HG03175 (cell line): ENCODE measurements at regions not wholly inside any gene's neighbourhood (a gene's known extent, or its start where the extent isn't known, plus 50 kb on each side); places are given as distances from the start of the nearest gene placed in this dataset.

Source experiments
- ATAC-seq: cut with Tn5 transposase; IDR thresholded peaks from one replicate; pipeline ENCODE4 v1.9.1; 2021; ENCODE audit warnings: mild to moderate bottlenecking, moderate library complexity; ENCODE audit not compliant: unreplicated experiment

DNA sequence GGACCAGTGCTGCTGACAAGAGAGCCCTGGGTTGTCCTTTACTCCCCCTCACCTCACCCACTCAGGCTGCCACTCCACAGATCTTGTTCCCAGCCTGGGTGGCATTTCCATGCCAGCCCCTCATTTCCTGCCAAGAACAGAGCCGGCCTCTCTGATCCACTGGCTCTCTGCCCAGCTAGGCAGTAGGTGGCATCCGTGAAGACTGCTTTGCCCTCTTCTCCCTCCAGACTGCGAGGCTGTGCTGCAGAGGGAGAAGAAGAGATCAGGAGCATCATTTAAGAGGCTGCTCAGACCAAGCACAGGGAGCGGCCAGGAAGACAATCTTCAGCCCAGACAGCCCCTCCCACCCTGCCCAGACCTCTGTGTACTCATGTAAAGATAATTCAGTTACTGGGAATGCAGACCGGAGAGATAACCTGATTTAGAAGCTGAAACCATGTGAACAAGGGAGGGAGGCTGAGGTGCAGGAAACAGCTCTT lies 126.9 kb upstream of the NCAM1 start:
- no peak for ATAC-seq

DNA sequence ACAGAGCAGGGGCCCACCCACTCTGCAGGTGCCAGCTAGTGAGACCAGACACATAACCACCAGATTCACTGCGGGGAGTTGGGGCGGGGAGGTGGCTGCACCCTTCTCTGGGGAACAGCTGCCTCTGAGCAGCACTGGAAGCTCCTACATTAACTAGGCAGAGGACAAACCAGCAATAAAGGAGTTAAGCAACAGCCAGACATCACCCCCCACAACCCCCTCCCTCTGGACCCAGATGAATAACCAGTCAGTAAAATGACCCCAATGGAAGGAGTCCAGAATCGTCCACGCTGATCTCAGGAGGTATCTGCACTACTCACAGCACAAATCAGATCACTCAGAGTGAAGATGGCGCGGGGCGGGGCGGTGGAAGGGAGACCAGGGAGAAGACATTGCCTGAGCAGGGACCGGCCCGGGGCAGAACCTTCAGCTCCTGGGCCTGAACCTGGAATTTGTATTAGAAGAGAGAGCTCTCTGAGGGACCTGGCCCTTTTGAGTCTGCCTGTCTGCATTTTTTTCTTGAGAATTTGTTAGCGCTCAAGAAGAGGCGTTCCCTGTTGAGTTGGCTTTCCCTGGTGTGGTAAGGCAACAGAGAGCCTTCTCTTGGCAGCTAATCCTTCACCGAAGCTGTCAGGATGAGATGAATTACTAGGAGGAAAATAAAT lies 125.5 kb upstream of the NCAM1 start:
- ATAC-seq: no peak

DNA sequence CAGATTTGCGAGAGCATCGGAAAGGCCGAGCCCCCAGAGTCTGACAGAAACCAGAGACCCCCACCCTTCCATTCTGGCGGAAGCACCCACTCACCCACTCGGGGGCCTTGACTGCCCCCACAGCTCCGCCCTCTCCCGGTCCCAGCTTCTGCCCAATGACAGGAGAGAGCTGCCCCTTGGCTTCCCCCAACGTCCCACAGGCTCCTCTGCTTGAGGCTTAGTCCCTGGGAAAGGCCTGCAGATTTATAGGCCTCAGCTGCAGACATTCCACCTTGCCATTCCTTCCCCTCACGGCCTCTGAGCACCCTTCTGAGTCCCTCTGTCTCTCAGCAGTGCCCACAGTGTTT lies 125.0 kb upstream of the NCAM1 start:
- ATAC-seq: no peak

- ATAC-seq: no peak
These were observed 123.9 kb upstream of the NCAM1 start for GRCh38 chr11:112837162-112837826.

DNA sequence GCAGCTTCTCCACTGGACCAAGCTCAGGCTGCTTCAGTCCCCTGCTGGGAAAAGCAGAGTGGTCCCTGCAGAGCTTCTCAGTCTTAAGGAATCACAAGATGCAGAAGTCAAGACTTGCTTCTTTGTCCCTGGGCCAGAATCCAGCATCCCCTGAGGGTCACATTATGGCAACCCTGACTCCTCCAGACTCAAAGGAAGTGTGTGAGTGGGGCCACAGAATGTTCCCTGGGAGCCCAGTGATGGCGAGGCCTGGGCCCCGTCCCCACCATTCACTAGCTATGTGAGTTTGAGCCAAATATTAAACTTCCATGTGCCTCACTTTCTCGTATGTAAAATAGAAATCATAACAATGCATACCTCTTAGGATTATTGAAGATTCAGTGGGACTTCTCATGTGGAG lies 122.2 kb upstream of the NCAM1 start:
- ATAC-seq: no peak

GRCh38 chr11:112841729-112842128 lies 119.5 kb upstream of the NCAM1 start:
- ATAC-seq: no peak

DNA sequence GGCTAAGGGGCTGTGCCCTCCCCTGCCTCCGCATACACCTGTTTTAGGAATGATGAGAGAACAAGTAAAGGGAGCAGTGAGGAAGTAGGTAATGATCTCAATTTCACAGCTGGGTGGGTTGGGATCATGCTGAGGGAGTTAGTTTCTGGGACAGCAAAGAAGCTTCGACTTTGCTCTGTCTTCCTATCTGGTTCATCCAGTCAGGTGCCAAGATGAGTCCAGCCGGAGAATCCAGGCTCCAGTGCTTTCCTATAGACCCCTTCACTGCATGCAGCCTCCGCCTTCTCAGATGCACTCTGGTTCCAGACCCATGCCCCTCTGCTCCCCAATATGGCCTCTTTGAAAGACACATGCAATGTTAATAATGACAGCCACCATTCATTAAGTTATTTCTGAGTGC lies 119.1 kb upstream of the NCAM1 start:
- no peak for ATAC-seq

GRCh38 chr11:112844517-112844916 lies 116.7 kb upstream of the NCAM1 start:
- ATAC-seq: no peak

GRCh38 chr11:112847568-112847967 lies 113.7 kb upstream of the NCAM1 start:
- ATAC-seq: no peak

GRCh38 chr11:112852143-112852866 lies 108.9 kb upstream of the NCAM1 start:
- ATAC-seq: no peak

DNA sequence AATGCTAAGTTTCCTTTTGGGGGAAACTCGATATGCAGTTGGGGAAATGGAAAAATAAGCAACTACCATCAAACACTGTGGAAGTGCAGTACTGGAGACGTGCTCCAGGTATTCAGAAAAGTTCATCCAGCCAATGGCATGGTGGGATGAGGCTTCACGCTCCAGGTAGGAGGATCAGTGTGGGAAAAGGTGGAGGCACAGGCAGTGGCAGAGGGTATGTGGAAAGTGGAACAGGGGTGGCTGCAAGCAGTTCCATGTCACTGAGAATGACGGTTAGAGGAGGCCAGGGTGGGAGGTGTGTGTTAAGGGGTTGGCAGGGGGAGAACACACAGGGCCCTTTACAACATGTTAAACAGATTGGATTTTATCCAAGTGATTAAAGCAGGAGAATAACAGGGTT lies 105.1 kb upstream of the NCAM1 start:
- no peak for ATAC-seq

DNA sequence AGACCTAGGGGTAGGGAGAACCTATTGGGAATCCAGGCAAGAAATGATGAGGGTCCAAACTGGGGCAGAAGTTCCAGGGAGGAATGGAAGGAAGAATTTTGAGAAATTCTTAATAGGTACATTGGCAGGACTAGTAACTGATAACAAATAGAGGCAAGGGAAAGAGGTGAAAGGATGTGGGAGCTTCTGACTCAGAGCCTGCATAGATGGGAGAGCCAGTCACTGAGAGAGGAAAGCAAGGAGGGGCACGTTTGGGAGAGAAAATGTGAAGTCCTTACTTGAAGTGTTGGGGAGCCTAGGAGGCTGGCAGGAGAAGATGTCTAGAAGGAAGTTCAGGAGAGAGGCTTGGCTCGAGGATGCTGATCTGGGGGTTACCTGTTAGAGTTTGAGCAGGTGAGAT lies 104.6 kb upstream of the NCAM1 start:
- ATAC-seq: no peak

GRCh38 chr11:112858289-112859023 lies 102.8 kb upstream of the NCAM1 start:
- ATAC-seq: no peak

- no peak for ATAC-seq
These were observed 101.4 kb upstream of the NCAM1 start for GRCh38 chr11:112859787-112860186.

DNA sequence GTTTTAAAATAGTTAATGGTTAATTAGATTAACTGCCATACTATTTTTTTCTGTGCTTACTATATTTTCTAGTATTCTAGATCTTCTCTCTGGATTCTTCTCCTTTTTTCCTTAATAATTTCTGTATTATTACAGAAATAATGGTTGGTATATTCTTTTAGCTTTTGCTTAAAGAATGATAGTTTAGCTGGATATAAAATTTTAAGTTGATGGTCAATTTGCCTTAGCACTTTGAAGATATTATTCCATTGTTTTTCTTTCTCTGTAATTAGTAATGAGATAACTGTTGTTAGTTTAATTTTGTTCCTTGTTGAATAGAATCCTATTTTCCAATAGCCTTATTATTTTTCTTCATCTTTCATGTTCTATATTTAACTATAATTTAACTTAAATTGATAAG lies 99.9 kb upstream of the NCAM1 start:
- ATAC-seq: no peak

DNA sequence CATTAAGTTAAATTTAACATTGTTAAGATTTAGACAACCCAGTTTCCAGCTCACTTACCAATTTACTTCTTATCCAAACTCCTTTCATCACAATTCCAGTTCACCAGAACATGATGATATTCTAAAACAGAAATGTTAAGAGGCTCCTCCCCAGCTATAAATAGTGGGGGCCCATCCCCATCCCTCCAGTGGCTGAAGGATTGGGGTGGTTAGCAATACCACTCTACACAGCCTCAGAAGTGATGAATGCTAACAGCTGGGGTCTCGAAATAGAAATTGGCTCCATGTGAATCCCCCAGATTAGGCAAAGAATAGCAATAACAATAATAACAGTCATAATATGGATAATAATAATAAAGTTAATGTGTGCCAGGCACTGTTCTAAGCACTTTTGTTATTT lies 97.9 kb upstream of the NCAM1 start:
- no peak for ATAC-seq

DNA sequence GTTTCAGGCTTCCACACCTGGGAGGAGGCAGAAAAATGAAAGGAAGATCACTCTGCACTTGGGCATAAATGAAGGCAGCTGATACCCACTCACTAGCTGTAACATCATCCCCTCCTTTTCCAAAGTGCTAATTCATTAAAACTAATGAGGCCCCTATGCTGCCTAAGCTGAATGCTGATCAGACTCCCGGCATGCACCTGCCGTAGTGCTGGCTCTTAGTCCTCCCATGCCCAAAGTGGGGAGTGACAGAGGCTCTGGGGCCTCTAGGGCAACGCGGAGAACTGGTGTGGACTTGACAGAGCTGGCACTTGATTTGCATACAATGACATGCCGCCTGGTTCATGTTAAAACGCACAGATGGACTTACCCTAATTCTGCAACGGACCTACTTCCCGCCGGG lies 96.5 kb upstream of the NCAM1 start:
- no peak for ATAC-seq

DNA sequence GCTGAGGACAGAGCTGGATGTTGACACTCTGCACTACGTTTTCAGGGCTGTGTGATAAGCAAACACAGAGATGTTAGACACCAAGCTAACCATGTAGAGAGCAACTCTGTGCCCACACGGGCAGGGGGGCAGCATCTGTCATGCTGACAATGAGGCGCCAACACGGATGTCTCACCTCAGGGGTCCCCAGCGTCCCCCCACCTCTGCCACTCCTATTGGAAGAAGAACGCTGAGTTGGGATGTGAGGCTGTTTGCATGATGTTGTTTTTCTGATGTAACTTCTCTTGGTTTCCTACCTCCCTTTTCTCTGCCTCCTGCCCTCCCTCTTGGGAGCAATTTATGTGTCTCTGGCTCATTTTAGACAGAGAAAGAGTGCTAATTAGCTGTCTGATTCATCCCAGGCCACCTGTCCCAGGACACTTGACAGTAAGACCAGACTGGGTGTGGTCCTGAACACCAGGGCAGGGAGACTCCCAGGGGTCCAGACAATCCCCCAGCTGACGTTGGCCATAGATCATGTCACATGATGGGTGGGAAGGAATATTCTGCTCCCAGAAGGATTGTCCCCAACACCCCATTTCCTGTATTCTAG lies 89.2 kb upstream of the NCAM1 start:
- ATAC-seq: no peak

- ATAC-seq: no peak
These were observed 86.2 kb upstream of the NCAM1 start for GRCh38 chr11:112874980-112875379.

- ATAC-seq: no peak
These were observed 83.6 kb upstream of the NCAM1 start for GRCh38 chr11:112877581-112877980.

GRCh38 chr11:112878033-112878601 lies 83.1 kb upstream of the NCAM1 start:
- no peak for ATAC-seq
